Stimulated activated CD8-positive, alpha-beta memory T cell treated with anti-CD3 and anti-CD28 coated beads, Interleukin-2, amount 100 ng/mL, for 48 hours (primary cell): ENCODE measurements at regions not wholly inside any gene's neighbourhood (a gene's known extent, or its start where the extent isn't known, plus 50 kb on each side); places are given as distances from the start of the nearest gene placed in this dataset.
"Not testable (repeated sequence)": the region's sequence is repeated elsewhere in the genome, so short reads cannot be mapped to it uniquely, and the experiment has no call there.

ENCODE experiments used
- DNase-seq, 2 donors: peaks; one replicate each; pipeline ENCODE4 v3.0.0-alpha.2; 2020; ENCODE audit warnings: low read depth in 2 of 2

GRCh38 chr1:29575277-29575676 is 339.0 kb downstream of the PTPRU start:
- DNase-seq, result no peak

GRCh38 chr1:29574871-29575270 is 338.5 kb downstream of the PTPRU start:
- DNase-seq, result no peak

- no peak for DNase-seq
These were observed 333.8 kb downstream of the PTPRU start for GRCh38 chr1:29569971-29570634.

- DNase-seq, result no peak
These were observed 330.9 kb downstream of the PTPRU start for GRCh38 chr1:29567257-29567656.

GRCh38 chr1:29565490-29565889 is 329.2 kb downstream of the PTPRU start:
- no peak for DNase-seq

- no peak for DNase-seq
These were observed 327.2 kb downstream of the PTPRU start for GRCh38 chr1:29563571-29563970.

- no peak for DNase-seq
These were observed 326.8 kb downstream of the PTPRU start for GRCh38 chr1:29563092-29563491.

- no peak for DNase-seq
These were observed 322.7 kb downstream of the PTPRU start for GRCh38 chr1:29559056-29559455.

GRCh38 chr1:29557701-29558600 is 321.6 kb downstream of the PTPRU start:
- DNase-seq, result no peak

- DNase-seq, result no peak
These were observed 320.7 kb downstream of the PTPRU start for GRCh38 chr1:29557066-29557465.

- DNase-seq, result no peak
These were observed 320.3 kb downstream of the PTPRU start for GRCh38 chr1:29556657-29557056.

- no peak for DNase-seq
These were observed 318.8 kb downstream of the PTPRU start for GRCh38 chr1:29555043-29555620.

GRCh38 chr1:29554208-29554778 is 318.0 kb downstream of the PTPRU start:
- DNase-seq, result no peak

GRCh38 chr1:29551123-29551936 is 315.0 kb downstream of the PTPRU start:
- DNase-seq, result no peak

GRCh38 chr1:29550119-29550841 is 314.0 kb downstream of the PTPRU start:
- no peak for DNase-seq

- DNase-seq, result not testable (repeated sequence)
These were observed 313.4 kb downstream of the PTPRU start for GRCh38 chr1:29549728-29550118.

- no peak for DNase-seq
These were observed 312.7 kb downstream of the PTPRU start for GRCh38 chr1:29549001-29549400.

GRCh38 chr1:29548091-29548490 is 311.8 kb downstream of the PTPRU start:
- DNase-seq, result no peak

GRCh38 chr1:29547300-29547699 is 311.0 kb downstream of the PTPRU start:
- DNase-seq, result no peak

GRCh38 chr1:29546496-29546895 is 310.2 kb downstream of the PTPRU start:
- DNase-seq, result no peak

GRCh38 chr1:29544406-29544805 is 308.1 kb downstream of the PTPRU start:
- no peak for DNase-seq
